MCF 10A (cell line): ENCODE measurements at regions not wholly inside any gene's neighbourhood (a gene's known extent, or its start where the extent isn't known, plus 50 kb on each side); places are given as distances from the start of the nearest gene placed in this dataset.

Experiments used
- BruUV-seq: library from RNA; stranded (reverse); fragments of 400-500 nt; replicated peaks from 2 replicates; lab custom pipeline; 2021; lab: Mats Ljungman, UMichigan
- CTCF ChIA-PET: fragments of 300-600 bp; sonication (Branson Sonifier 250); formaldehyde crosslinking; extraction: SDS; loops from one replicate; lab custom pipeline; 2021; ENCODE audit warnings: antibody characterized with exemption, inconsistent platforms; lab: Yijun Ruan, JAX
- POLR2A ChIA-PET: fragments of 300-600, 350-650 bp; sonication (Branson Sonifier 250); formaldehyde crosslinking; extraction: SDS; loops from one replicate; lab custom pipeline; 2020; ENCODE audit warnings: antibody characterized with exemption, inconsistent platforms; lab: Yijun Ruan, JAX
- DNase-seq: peaks from one replicate; pipeline ENCODE4 v3.0.0-alpha.2; 2018; ENCODE audit not compliant: unreplicated experiment
- H3K27ac Mint-ChIP-seq: one replicate; pipeline ENCODE4 v1.8.0; 2022; ENCODE audit warnings: mild to moderate bottlenecking, low read depth, mixed read lengths; ENCODE audit not compliant: unreplicated experiment
- H3K27me3 Mint-ChIP-seq: one replicate; pipeline ENCODE4 v1.8.0; 2022; ENCODE audit warnings: mixed read lengths; ENCODE audit not compliant: insufficient read depth, unreplicated experiment
- H3K36me3 Mint-ChIP-seq: one replicate; pipeline ENCODE4 v1.8.0; 2022; ENCODE audit warnings: mild to moderate bottlenecking, moderate library complexity, mixed read lengths; ENCODE audit not compliant: insufficient read depth, unreplicated experiment
- H3K4me1 Mint-ChIP-seq: one replicate; pipeline ENCODE4 v1.8.0; 2022; ENCODE audit warnings: mixed read lengths; ENCODE audit not compliant: insufficient read depth, unreplicated experiment
- H3K4me3 Mint-ChIP-seq: one replicate; pipeline ENCODE4 v1.8.0; 2022; ENCODE audit warnings: mild to moderate bottlenecking, moderate library complexity, mixed read lengths; ENCODE audit not compliant: unreplicated experiment
- H3K9me3 Mint-ChIP-seq: one replicate; pipeline ENCODE4 v1.8.0; 2022; ENCODE audit warnings: mixed read lengths; ENCODE audit not compliant: unreplicated experiment
- CTCF ChIP-seq: fragments of 200-600 bp; IDR thresholded peaks from one replicate; pipeline ENCODE4 v1.8.0; 2022; ENCODE audit warnings: antibody characterized with exemption, mild to moderate bottlenecking; ENCODE audit not compliant: unreplicated experiment
- intact Hi-C: fragments of 100-400 bp; cut with micrococcal nuclease; formaldehyde crosslinking; loops from 2 replicates; pipeline ENCODE4 v1.14.1; 2022

DNA sequence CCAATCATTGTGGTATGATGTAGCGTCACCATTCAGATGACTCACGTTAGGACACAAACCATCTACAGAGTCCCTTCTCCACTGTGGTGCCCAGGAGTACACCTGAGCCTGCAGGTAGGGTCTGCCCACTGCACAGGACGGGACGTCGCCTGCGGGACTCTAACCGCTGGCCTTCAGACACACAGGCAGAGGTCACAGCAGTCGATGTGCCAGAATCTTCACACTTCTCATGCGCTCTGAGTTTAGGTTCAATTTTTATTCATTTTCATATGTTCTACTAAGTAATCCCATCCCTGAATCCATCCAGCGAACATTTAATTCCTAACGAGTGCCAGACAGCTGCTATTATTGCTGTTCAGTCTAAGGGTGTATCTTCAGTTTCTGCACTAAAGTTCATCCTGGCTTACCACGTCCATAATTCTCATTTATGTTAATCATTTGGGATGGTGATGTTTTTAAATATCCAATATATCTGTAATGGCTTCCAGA is 73.3 kb downstream of the CXCL12 start:
- TF ChIP-seq CTCF: no peak
- DNase-seq: no peak
- ChIA-PET POLR2A (no interaction called here), CTCF (no interaction called here)
- intact Hi-C loops: no loop called here
- Mint-ChIP-seq H3K4me3 (no peak overlapping the region), H3K27ac (no peak overlapping the region), H3K9me3 (no peaks in the 10 kb centered on the region), H3K27me3 (peaks cover 32% of the 10 kb centered on the region), H3K36me3 (no peaks in the 10 kb centered on the region), H3K4me1 (peaks cover 2% of the 10 kb centered on the region)
- BruUV-seq: no TSS peak

- TF ChIP-seq CTCF: no peak
- DNase-seq: no peak
- intact Hi-C loops: no loop called here
- no peaks in the 10 kb centered on the region for H3K36me3 Mint-ChIP-seq
- H3K9me3 Mint-ChIP-seq: no peaks in the 10 kb centered on the region
- H3K4me3 Mint-ChIP-seq: no peak overlapping the region
- H3K27ac Mint-ChIP-seq: no peak overlapping the region
- peaks cover 29% of the 10 kb centered on the region for H3K27me3 Mint-ChIP-seq
- H3K4me1 Mint-ChIP-seq: peaks cover 5% of the 10 kb centered on the region
- ChIA-PET POLR2A (no interaction called here), CTCF (no interaction called here)
- no TSS peak for BruUV-seq
Measured at GRCh38 chr10:44310762-44311562, 73.9 kb downstream of the CXCL12 start.

- peaks cover 21% of the 10 kb centered on the region for H3K27me3 Mint-ChIP-seq
- no peak overlapping the region for H3K27ac Mint-ChIP-seq
- H3K4me3 Mint-ChIP-seq: no peak overlapping the region
- no peaks in the 10 kb centered on the region for H3K9me3 Mint-ChIP-seq
- peaks cover 5% of the 10 kb centered on the region for H3K4me1 Mint-ChIP-seq
- intact Hi-C loops: loop anchor here (10.0 kb wide), 1 partner anchor 115 kb away; no protein-coding TSS in a partner anchor
- POLR2A ChIA-PET: no interaction called here
- BruUV-seq: no TSS peak
- H3K36me3 Mint-ChIP-seq: no peaks in the 10 kb centered on the region
- DNase-seq: no peak
- CTCF ChIA-PET: no interaction called here
- no peak for TF ChIP-seq CTCF
Measured at GRCh38 chr10:44309939-44310761, 74.7 kb downstream of the CXCL12 start.

- no peak overlapping the region for H3K4me3 Mint-ChIP-seq
- peaks cover under 1% of the 10 kb centered on the region for H3K9me3 Mint-ChIP-seq
- H3K27ac Mint-ChIP-seq: no peak overlapping the region
- CTCF ChIA-PET: no interaction called here
- peaks cover 5% of the 10 kb centered on the region for H3K4me1 Mint-ChIP-seq
- POLR2A ChIA-PET: no interaction called here
- no peaks in the 10 kb centered on the region for H3K36me3 Mint-ChIP-seq
- no peak for DNase-seq
- peaks cover 16% of the 10 kb centered on the region for H3K27me3 Mint-ChIP-seq
- intact Hi-C loops: loop anchor here (10.0 kb wide), 1 partner anchor 115 kb away; no protein-coding TSS in a partner anchor
- no TSS peak for BruUV-seq
- TF ChIP-seq CTCF: no peak
Measured at GRCh38 chr10:44309361-44309760, 75.5 kb downstream of the CXCL12 start.
